Neural cell (in vitro differentiated cells): ENCODE measurements at regions not wholly inside any gene's neighbourhood (a gene's known extent, or its start where the extent isn't known, plus 50 kb on each side); places are given as distances from the start of the nearest gene placed in this dataset.

Experiments used
- H2AFZ ChIP-seq: fragments of 200-600, 300-800 bp; sonication (generic), shearing (Covaris generic); 2 replicates; pipeline ENCODE4 v1.6.0; 2014; ENCODE audit warnings: low read depth, mild to moderate bottlenecking, antibody characterized with exemption, low read length, moderate library complexity
- H3F3A ChIP-seq: fragments of 200-600 bp; shearing (Covaris generic); 2 replicates; pipeline ENCODE4 v1.6.1; 2016; ENCODE audit warnings: mild to moderate bottlenecking, moderate library complexity, mixed read lengths, antibody characterized with exemption, low read length; ENCODE audit not compliant: insufficient read depth, poor library complexity, severe bottlenecking
- H3K27ac ChIP-seq: fragments of 200-600, 300-800 bp; sonication (generic), shearing (Covaris generic); 2 replicates; pipeline ENCODE4 v1.5.1; 2014; ENCODE audit warnings: mild to moderate bottlenecking, low read length, moderate library complexity
- H3K27me3 ChIP-seq: fragments of 300-800, 200-600 bp; sonication (generic), shearing (Covaris generic); 2 replicates; pipeline ENCODE4 v1.6.0; 2014; ENCODE audit warnings: mild to moderate bottlenecking, low read depth, low read length, moderate library complexity; ENCODE audit not compliant: insufficient read depth
- H3K36me3 ChIP-seq: fragments of 300-800, 200-600 bp; sonication (generic), shearing (Covaris generic); 2 replicates; pipeline ENCODE4 v1.5.1; 2014; ENCODE audit warnings: mild to moderate bottlenecking, antibody characterized with exemption, low read length, moderate library complexity; ENCODE audit not compliant: insufficient read depth
- H3K4me2 ChIP-seq: fragments of 300-800, 200-600 bp; sonication (generic), shearing (Covaris generic); 2 replicates; pipeline ENCODE4 v1.6.0; 2014; ENCODE audit warnings: mild to moderate bottlenecking, low read length
- H3K4me3 ChIP-seq: fragments of 300-800, 200-600 bp; sonication (generic), shearing (Covaris generic); 2 replicates; pipeline ENCODE4 v1.5.1; 2014; ENCODE audit warnings: mild to moderate bottlenecking, low read length, moderate library complexity
- H3K79me2 ChIP-seq: fragments of 200-600 bp; shearing (Covaris generic); replicated peaks from 2 replicates; pipeline ENCODE4 v1.6.0; 2014; ENCODE audit warnings: mild to moderate bottlenecking, low read length, moderate library complexity; ENCODE audit not compliant: insufficient read depth
- H3K9ac ChIP-seq: fragments of 300-800, 200-600 bp; sonication (generic), shearing (Covaris generic); 2 replicates; pipeline ENCODE4 v1.6.1; 2016; ENCODE audit warnings: mild to moderate bottlenecking, low read length, mixed read lengths
- H3K9me2 ChIP-seq: fragments of 200-600 bp; shearing (Covaris generic); 2 replicates; pipeline ENCODE4 v1.6.1; 2016; ENCODE audit warnings: mild to moderate bottlenecking, low read length, mixed read lengths; ENCODE audit not compliant: insufficient read depth
- H3K9me3 ChIP-seq: fragments of 200-600, 300-800 bp; sonication (generic), shearing (Covaris generic); 2 replicates; pipeline ENCODE4 v1.6.1; 2016; ENCODE audit warnings: mild to moderate bottlenecking, mixed run types, low read length, moderate library complexity, mixed read lengths
- H4K20me1 ChIP-seq: fragments of 200-600 bp; shearing (Covaris generic); 2 replicates; pipeline ENCODE4 v1.6.1; 2016; ENCODE audit warnings: mild to moderate bottlenecking, mixed run types; ENCODE audit not compliant: insufficient read depth
- EP300 ChIP-seq: fragments of 450-650 bp; conservative IDR thresholded peaks from 2 replicates; pipeline ENCODE4 v1.6.1; 2014; ENCODE audit warnings: antibody characterized with exemption, mild to moderate bottlenecking, moderate library complexity; ENCODE audit not compliant: poor library complexity, severe bottlenecking
- EZH2 ChIP-seq: fragments of 200-600, 300-800 bp; shearing (Covaris generic), sonication (generic); IDR thresholded peaks from 2 replicates; pipeline ENCODE4 v1.6.1; 2014; ENCODE audit warnings: antibody characterized with exemption, low read length, borderline replicate concordance, mild to moderate bottlenecking; ENCODE audit not compliant: insufficient read depth, poor library complexity, severe bottlenecking
- MXI1 ChIP-seq: fragments of 450-650 bp; conservative IDR thresholded peaks from 2 replicates; pipeline ENCODE4 v1.6.1; 2014; ENCODE audit warnings: antibody characterized with exemption, mild to moderate bottlenecking; ENCODE audit not compliant: poor library complexity, severe bottlenecking
- POLR2AphosphoS5 ChIP-seq: IDR thresholded peaks from 2 replicates; pipeline ENCODE4 v1.6.1; 2012
- RAD21 ChIP-seq: fragments of 450-650 bp; conservative IDR thresholded peaks from 2 replicates; pipeline ENCODE4 v1.6.1; 2014; ENCODE audit warnings: antibody characterized with exemption, mild to moderate bottlenecking, moderate library complexity
- REST ChIP-seq: IDR thresholded peaks from 2 replicates; pipeline ENCODE4 v1.6.1; 2012; ENCODE audit warnings: borderline replicate concordance
- SMC3 ChIP-seq: fragments of 450-650 bp; conservative IDR thresholded peaks from 2 replicates; pipeline ENCODE4 v1.6.1; 2014; ENCODE audit warnings: antibody characterized with exemption, mild to moderate bottlenecking, moderate library complexity; ENCODE audit not compliant: poor library complexity
- TAF1 ChIP-seq: IDR thresholded peaks from 2 replicates; pipeline ENCODE4 v1.6.1; 2012; ENCODE audit warnings: low read depth
- TF ChIP-seq, protein P1 (sequence below): fragments of 450-650 bp; IDR thresholded peaks from 2 replicates; pipeline ENCODE4 v1.5.1; 2014; ENCODE audit warnings: antibody characterized with exemption, mild to moderate bottlenecking, moderate library complexity; ENCODE audit not compliant: poor library complexity, severe bottlenecking

DNA sequence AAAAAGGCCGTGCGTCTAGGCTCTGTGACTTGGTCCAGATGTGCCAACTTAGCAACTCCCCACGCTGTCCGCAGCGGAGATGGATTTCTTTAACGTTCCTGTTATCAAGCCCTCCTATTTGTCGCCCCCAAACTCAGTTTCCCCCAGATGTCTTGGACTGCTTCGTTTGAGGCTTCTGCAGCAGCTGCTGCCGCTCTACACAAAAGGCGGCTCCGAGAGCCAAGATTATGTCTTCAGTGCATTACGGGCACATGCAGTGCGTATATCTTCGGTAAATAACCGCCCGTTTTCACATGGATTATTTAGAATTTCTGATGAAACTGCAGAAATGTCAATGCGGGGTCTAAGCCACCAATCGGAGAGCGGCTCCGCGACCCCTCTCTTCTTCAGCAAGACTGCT is 240.6 kb upstream of the ZFHX3 start:
- Histone ChIP-seq H3K4me2 (no peak overlapping the region), H3K9me3 (no peaks in the 10 kb centered on the region), H3K27ac (no peak overlapping the region), H3K4me3 (no peak overlapping the region), H3K36me3 (no peaks in the 10 kb centered on the region), H4K20me1 (no peaks in the 10 kb centered on the region), H3K27me3 (no peaks in the 10 kb centered on the region), H3K9me2 (no peaks in the 10 kb centered on the region), H3F3A (no peaks in the 10 kb centered on the region), H3K79me2 (no peaks in the 10 kb centered on the region), H3K9ac (no peak overlapping the region), H2AFZ (no peak overlapping the region)
- TF ChIP-seq TAF1 (no peak), SMC3 (no peak), RAD21 (no peak), MXI1 (no peak), POLR2AphosphoS5 (no peak), EZH2 (no peak), REST (no peak), EP300 (no peak)
- TF ChIP-seq, protein P1, sequence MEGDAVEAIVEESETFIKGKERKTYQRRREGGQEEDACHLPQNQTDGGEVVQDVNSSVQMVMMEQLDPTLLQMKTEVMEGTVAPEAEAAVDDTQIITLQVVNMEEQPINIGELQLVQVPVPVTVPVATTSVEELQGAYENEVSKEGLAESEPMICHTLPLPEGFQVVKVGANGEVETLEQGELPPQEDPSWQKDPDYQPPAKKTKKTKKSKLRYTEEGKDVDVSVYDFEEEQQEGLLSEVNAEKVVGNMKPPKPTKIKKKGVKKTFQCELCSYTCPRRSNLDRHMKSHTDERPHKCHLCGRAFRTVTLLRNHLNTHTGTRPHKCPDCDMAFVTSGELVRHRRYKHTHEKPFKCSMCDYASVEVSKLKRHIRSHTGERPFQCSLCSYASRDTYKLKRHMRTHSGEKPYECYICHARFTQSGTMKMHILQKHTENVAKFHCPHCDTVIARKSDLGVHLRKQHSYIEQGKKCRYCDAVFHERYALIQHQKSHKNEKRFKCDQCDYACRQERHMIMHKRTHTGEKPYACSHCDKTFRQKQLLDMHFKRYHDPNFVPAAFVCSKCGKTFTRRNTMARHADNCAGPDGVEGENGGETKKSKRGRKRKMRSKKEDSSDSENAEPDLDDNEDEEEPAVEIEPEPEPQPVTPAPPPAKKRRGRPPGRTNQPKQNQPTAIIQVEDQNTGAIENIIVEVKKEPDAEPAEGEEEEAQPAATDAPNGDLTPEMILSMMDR, result no peak

- Histone ChIP-seq H3K9ac (no peak overlapping the region), H3F3A (no peaks in the 10 kb centered on the region), H3K9me3 (no peaks in the 10 kb centered on the region), H3K9me2 (no peaks in the 10 kb centered on the region), H3K27ac (peak overlapping the region; percentile 8), H3K4me2 (no peak overlapping the region), H3K79me2 (no peaks in the 10 kb centered on the region), H3K4me3 (no peak overlapping the region), H2AFZ (no peak overlapping the region), H4K20me1 (no peaks in the 10 kb centered on the region), H3K36me3 (no peaks in the 10 kb centered on the region), H3K27me3 (no peaks in the 10 kb centered on the region)
- TF ChIP-seq RAD21 (no peak), REST (no peak), POLR2AphosphoS5 (no peak), EP300 (no peak), EZH2 (no peak), TAF1 (no peak), SMC3 (no peak), MXI1 (no peak)
- TF ChIP-seq, protein P1, result no peak
Observed at GRCh38 chr16:73287859-73288405, 240.0 kb upstream of the ZFHX3 start.
